Mammary epithelial cell (primary cell): ENCODE measurements at regions not wholly inside any gene's neighbourhood (a gene's known extent, or its start where the extent isn't known, plus 50 kb on each side); places are given as distances from the start of the nearest gene placed in this dataset.

Experiments
- CTCF ChIP-seq, 2 donors: IDR thresholded peaks in 1 of 2; conservative IDR thresholded peaks in 1 of 2; 2 replicates each; pipeline ENCODE4 v1.5.1; 2011 to 2012; ENCODE audit warnings: inconsistent platforms in 2 of 2, low read length in 2 of 2, mild to moderate bottlenecking in 2 of 2, control low read depth in 1 of 2, low read depth in 1 of 2; ENCODE audit not compliant: insufficient read depth in 1 of 2; ENCODE audit errors: extremely low read depth in 1 of 2
- EZH2 ChIP-seq: IDR thresholded peaks from 2 replicates; pipeline ENCODE4 v1.6.1; 2012; ENCODE audit warnings: low read length, inconsistent platforms, borderline replicate concordance

- TF ChIP-seq CTCF (conservative IDR thresholded peaks at IDR 0.05 in 1 of 2, IDR thresholded peaks at IDR 0.05 in 1 of 2; ENCODE audit: extremely low read depth in 1 of 2, insufficient read depth in 1 of 2, low read depth in 1 of 2, low read length in 2 of 2) (no peak), EZH2 (no peak)
Measured at GRCh38 chrX:43096830-43097229, 318.9 kb upstream of the PPP1R2C start.
